ENCODE measurements at regions not wholly inside any gene's neighbourhood (a gene's known extent, or its start where the extent isn't known, plus 50 kb on each side); places are given as distances from the start of the nearest gene placed in this dataset.

- Histone ChIP-seq H3K4me1 (no peaks in the 10 kb centered on the region), H3K36me3 (no peaks in the 10 kb centered on the region), H3K4me3 (no peak overlapping the region), H3K27ac (no peak overlapping the region), H3K9me3 (no peaks in the 10 kb centered on the region), H3K27me3 (no peaks in the 10 kb centered on the region)
- no peak for DNase-seq
- WGBS, 5 donors, result 87 to 94% (median 91%) methylated on average over 2 of the region's 2 CpGs
- TF ChIP-seq, protein P1, sequence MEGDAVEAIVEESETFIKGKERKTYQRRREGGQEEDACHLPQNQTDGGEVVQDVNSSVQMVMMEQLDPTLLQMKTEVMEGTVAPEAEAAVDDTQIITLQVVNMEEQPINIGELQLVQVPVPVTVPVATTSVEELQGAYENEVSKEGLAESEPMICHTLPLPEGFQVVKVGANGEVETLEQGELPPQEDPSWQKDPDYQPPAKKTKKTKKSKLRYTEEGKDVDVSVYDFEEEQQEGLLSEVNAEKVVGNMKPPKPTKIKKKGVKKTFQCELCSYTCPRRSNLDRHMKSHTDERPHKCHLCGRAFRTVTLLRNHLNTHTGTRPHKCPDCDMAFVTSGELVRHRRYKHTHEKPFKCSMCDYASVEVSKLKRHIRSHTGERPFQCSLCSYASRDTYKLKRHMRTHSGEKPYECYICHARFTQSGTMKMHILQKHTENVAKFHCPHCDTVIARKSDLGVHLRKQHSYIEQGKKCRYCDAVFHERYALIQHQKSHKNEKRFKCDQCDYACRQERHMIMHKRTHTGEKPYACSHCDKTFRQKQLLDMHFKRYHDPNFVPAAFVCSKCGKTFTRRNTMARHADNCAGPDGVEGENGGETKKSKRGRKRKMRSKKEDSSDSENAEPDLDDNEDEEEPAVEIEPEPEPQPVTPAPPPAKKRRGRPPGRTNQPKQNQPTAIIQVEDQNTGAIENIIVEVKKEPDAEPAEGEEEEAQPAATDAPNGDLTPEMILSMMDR (IDR thresholded peaks at IDR 0.05), result no peak
- no peak for TF ChIP-seq POLR2AphosphoS5 (IDR thresholded peaks at IDR 0.05)
- TF ChIP-seq POLR2A (IDR thresholded peaks at IDR 0.05), result no peak
- TF ChIP-seq EP300 (IDR thresholded peaks at IDR 0.05), result no peak
- intact Hi-C loops (cut with DNase I; ENCODE audit: low total_unique reads), result no loop called here
Observed at GRCh38 chr3:118710532-118710931, 324.1 kb downstream of the IGSF11 start.

- no peaks in the 10 kb centered on the region for H3K27me3 ChIP-seq
Observed at GRCh38 chr3:118713502-118714207, 321.0 kb downstream of the IGSF11 start.

GRCh38 chr3:118714800-118715199 lies 319.8 kb downstream of the IGSF11 start:
- Histone ChIP-seq H3K9me3 (peaks cover 0 to 15% (median 6%) of the 10 kb centered on the region in 4 donors), H3K27ac (no peak overlapping the region), H3K4me3 (no peak overlapping the region), H3K27me3 (no peaks in the 10 kb centered on the region), H3K4me1 (no peaks in the 10 kb centered on the region), H3K36me3 (no peaks in the 10 kb centered on the region)
- WGBS, 5 donors, result 89 to 100% (median 95%) methylated on average over 2 of the region's 2 CpGs
- no peak for DNase-seq
- intact Hi-C loops (cut with DNase I; ENCODE audit: low total_unique reads), result no loop called here
- no peak for TF ChIP-seq EP300 (IDR thresholded peaks at IDR 0.05)
- TF ChIP-seq, protein P1 (IDR thresholded peaks at IDR 0.05), result no peak
- TF ChIP-seq POLR2A (IDR thresholded peaks at IDR 0.05), result no peak
- no peak for TF ChIP-seq POLR2AphosphoS5 (IDR thresholded peaks at IDR 0.05)

More at GRCh38 chr3:118713502-118714207, 321.0 kb downstream of the IGSF11 start:
- no peaks in the 10 kb centered on the region for H3K36me3 ChIP-seq
- peaks cover 0 to 4% (median 1%) of the 10 kb centered on the region in 4 donors for H3K9me3 ChIP-seq
- no peak overlapping the region for H3K4me3 ChIP-seq
- H3K27ac ChIP-seq, result no peak overlapping the region
- DNase-seq, result no peak
- TF ChIP-seq POLR2A (IDR thresholded peaks at IDR 0.05) (no peak), EP300 (IDR thresholded peaks at IDR 0.05) (no peak), POLR2AphosphoS5 (IDR thresholded peaks at IDR 0.05) (no peak)
- TF ChIP-seq, protein P1 (IDR thresholded peaks at IDR 0.05), result no peak
- 29 to 59% (median 41%) methylated on average over 3 of the region's 3 CpGs for WGBS, 5 donors
- intact Hi-C loops (cut with DNase I; ENCODE audit: low total_unique reads), result no loop called here
- no peaks in the 10 kb centered on the region for H3K4me1 ChIP-seq

DNA sequence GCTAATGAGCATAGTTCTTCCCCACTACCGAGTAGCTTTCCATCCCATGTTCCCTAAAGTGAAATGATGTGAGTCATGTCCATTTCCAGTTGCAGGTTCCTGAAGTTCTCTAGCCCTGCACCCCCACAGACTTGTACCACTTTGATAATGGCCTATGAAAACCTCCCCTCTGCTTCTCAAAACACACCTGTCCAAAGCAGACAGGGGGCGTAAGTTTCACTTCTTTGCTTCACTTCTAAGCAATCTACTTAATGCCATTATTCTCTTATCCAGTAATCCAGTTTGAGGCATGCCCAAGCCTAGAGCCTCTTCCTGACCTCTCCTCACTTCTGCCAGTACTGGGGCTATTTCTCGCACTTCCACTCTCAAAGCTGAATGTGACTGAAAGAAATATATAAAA lies 305.1 kb downstream of the IGSF11 start:
- H3K4me1 ChIP-seq, result no peaks in the 10 kb centered on the region

More for the DNA sequence above, 305.1 kb downstream of the IGSF11 start:
- intact Hi-C loops (cut with DNase I; ENCODE audit: low total_unique reads), result no loop called here
- H3K27ac ChIP-seq, result no peak overlapping the region
- no peaks in the 10 kb centered on the region for H3K9me3 ChIP-seq
- no peak for DNase-seq
- no peaks in the 10 kb centered on the region for H3K27me3 ChIP-seq
- WGBS, 5 donors, result 83 to 91% (median 85%) methylated on average over 3 of the region's 3 CpGs
- no peak for TF ChIP-seq EP300 (IDR thresholded peaks at IDR 0.05)
- no peak for TF ChIP-seq POLR2AphosphoS5 (IDR thresholded peaks at IDR 0.05)
- TF ChIP-seq, protein P1 (IDR thresholded peaks at IDR 0.05), result no peak
- TF ChIP-seq POLR2A (IDR thresholded peaks at IDR 0.05), result no peak
- no peaks in the 10 kb centered on the region for H3K36me3 ChIP-seq
- H3K4me3 ChIP-seq, result no peak overlapping the region
